ENCODE measurements at regions not wholly inside any gene's neighbourhood (a gene's known extent, or its start where the extent isn't known, plus 50 kb on each side); places are given as distances from the start of the nearest gene placed in this dataset.
"Not testable (repeated sequence)": the region's sequence is repeated elsewhere in the genome, so short reads cannot be mapped to it uniquely, and the experiment has no call there.

DNA sequence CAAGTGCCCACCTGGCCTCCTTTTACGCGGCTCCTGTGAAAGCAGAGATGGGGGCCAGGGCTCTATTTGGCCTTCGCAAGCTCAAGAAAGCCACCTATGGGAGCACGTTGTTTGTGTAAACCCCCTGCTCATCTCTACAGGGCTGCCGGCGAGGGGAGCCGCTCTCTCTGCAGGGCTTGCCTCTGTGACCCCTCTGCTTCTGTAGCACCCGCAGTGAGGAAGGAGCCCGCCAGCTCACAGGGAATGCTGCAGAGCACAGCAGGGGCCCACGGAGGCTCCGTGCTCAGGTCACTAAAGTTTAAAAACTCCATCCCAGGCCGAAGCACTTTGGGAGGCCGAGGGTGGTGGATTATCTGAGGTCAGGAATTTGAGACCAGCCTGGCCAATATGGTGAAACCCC lies 376.8 kb downstream of the IRX2 start:
- no peak for DNase-seq

DNA sequence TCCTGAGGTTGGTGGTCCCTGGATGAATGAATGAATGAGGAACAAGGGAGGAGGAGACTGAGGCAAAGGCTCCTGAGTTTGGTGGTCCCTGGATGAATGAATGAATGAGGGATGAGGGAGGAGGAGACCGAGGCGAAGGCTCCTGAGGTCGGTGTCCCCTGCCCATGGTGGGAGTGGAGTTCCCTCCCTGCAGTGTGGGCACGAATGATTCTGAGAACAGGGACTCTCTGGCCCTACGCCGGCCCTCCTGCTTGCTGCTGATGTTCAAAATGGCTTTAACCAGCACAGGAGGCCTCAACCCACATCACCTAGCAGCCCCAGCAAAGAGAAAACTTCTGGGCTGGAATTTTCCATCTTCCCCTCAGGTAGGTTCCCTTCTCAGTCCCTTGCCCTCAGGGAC lies 377.8 kb downstream of the IRX2 start:
- DNase-seq = no peak

DNA sequence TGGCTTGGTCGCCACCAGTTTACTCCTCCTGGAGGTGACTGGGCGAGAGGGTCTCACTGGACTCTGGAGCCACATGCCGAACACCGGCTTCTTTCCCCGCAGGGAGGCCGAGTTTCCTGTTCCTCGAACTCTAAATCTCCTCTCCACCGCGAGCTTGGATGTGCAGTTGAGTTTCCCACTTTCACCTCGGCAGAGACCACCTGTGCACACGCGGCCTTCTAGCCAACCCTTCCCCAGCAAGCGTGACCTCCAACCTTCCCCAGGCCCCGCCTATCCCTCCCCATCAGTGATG lies 380.1 kb downstream of the IRX2 start:
- no peak for DNase-seq

DNA sequence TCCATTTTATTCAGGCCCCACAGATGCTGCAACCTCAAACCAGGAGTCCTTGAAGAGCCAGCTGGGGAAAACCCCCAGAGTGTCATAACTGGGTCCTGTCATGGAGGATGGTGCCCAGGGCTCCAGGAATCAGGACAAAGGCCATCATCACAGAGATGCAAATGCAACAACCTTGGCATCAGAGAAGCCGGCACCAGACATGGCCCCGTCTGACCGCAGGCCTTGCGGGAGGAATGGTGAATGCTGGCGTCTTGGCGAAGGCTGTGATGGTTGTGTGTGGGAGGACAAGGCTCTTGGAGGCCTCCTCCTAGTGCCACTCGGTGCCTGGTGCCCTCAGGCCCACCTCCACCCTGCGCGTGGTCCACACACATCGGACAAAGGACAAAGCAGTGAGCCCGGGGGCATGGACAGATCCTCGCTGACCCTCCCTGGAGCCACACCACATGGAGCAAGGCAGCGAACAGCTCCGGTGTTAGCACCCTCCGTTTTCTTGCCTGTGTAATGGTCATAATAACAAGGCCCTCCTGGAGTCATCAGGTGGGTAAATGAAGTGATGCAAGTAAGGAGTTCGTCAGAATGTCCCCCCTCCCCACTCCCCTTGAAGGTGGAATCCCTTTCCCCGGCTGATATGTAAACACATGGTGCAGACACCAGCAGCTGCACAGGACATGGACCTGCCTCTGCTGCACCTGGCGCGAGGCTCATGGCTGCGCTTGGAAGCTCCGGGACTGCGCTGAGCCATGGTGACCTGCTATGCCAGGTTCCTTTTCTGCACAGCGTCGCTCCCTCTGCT lies 380.7 kb downstream of the IRX2 start:
- no peak for DNase-seq

DNA sequence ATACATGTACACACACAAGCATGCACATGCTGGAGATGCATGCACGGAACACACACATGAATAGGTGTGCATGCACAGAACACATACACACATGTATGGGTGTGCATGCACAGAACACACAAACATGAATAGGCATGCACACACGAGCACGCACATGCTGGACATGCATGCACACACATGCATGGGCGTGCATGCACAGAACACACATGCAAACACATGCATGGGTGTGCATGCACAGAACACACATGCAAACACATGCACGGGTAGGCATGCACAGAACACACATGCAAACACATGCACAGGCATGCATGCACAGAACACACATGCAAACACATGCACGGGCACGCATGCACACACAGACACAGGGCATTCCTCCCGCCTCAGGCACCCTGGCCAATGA lies 382.3 kb downstream of the IRX2 start:
- DNase-seq = no peak

- no peak for DNase-seq
These were observed 384.7 kb downstream of the IRX2 start for GRCh38 chr5:2366816-2367215.

GRCh38 chr5:2357309-2357708 lies 394.2 kb downstream of the IRX2 start:
- no peak for DNase-seq

DNA sequence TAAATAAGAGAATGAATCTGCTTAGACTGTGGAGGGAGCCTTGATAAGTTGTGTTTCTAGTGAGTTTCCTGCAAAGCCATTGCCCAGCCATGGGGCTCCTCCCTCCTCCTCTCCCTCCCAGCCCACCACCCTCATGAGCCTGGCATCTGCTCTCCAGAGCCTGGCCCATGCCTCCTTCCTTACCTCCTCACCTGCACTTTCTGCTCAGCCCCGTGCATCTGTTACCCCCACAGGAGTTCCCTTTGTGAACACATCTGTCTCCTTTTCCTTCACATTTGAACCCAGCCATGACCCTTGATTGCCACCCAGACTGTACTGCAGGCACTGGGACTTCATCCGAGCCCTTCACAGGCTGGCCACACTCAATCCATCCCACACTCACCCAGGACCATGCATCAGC lies 395.6 kb downstream of the IRX2 start:
- no peak for DNase-seq

DNA sequence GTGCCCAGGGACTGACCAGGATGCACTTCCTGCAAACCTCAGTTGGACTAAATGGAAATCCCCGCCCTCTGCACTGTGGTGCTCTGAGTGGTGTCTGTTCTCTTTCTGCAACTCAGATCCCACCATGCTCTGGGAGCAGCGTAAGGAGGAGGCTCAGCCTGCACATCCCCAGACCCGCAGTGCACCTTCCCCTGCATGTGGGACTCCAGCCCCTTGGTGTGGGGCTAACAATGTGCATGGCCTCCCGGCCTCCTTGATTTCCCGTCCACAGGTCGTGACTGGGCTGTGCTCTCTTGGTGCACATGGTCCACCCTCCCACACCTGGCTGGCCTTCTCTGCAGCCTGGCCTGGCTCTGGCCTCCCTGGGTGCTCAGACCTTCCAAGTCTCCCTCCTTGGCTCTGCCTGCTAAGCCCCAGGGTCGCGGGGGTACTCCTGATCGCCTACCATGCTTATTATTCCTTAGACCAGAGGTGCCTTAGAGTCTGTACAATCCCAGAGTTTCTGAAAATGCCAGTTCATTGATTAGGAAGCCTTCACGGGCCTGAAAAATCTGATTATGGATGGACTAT lies 397.5 kb downstream of the IRX2 start:
- DNase-seq = no peak

DNA sequence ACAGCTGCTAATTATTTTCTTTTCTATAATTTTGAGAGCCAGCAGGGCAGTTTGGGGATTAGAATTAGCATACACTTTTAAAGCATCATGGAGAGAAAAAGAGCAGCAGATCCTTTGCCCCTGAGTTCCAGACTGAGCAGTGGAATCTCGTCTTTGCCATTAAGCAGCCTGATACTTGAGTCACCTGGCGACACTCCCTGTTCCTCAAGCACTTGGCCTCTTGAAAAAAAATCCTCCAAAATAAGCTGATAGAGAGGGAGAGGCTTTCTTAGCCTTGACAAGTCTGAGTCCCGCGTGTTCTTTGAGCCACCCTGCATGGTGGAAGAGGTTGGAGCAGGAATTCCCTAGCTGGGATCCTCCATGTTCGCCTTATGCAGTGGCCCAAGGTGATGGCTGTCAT lies 398.3 kb downstream of the IRX2 start:
- no peak for DNase-seq

DNA sequence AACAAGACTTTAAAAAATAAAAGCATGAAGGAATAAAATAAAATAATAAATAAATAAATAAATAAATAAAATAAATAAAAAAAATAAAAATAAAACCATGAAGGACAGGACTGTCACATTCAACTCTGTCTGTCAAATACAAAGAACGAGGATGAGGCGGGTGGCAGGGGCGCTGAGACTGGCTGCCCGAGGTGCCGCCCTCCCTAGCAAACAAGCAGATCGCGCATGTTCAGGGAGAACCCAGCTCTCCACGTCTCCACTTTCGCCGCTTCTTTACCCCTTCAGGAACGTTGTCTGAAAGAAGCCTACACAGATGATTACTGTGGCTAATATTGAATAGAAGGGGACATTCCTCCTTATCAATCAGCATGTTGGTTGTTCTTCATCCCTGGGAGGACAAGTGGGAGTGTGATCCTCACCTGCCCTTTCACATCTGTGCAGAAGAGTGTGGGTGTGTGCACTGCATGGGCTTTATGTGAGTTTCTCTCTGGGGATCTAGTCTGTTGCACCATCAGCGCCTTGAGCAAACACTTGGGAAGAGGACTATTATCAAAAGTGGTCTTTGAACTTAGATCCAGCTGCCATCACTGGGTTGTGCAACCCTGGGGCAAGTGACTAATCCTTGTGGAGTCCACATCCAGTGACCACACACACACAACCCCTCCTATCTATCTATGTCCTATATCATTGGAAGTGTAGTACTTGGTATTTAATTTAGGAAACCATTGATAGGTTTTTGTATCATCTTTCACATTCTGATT lies 399.2 kb downstream of the IRX2 start:
- DNase-seq = no peak

- not testable (repeated sequence) for DNase-seq
These were observed 401.7 kb downstream of the IRX2 start for GRCh38 chr5:2349768-2350167.

- DNase-seq = no peak
These were observed 412.8 kb downstream of the IRX2 start for GRCh38 chr5:2338686-2339085.

GRCh38 chr5:2335733-2336515 lies 415.6 kb downstream of the IRX2 start:
- no peak for DNase-seq

DNA sequence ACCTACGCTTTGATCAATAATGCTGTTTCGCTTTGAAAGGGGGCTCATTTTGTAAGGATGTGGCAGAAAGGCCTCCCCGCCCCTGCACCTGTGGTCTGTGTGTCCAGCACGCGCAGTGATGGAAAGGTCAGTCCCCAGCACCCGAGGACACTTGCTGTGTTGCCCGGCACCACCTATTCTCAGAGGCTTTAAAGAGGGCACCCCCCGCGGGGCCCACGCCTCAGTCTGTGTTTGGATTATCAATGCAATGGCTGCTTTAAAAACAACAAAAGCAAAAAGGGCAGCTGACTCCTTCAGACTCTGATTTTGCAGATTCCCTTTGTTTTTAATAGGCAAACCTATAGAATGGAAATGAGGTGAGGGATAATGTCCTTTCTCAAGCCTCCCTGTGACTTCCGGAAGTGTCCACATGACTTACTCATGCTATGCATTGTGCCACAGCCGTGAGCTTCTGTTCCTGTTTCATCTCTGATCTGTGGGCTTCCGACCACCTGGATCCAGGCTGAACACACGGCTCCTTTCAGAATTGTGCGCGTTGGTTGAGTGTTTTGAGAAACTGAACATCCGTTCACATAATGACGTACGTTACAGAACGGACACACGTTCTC lies 416.2 kb downstream of the IRX2 start:
- DNase-seq = no peak

GRCh38 chr5:2334719-2335118 lies 416.8 kb downstream of the IRX2 start:
- DNase-seq = no peak

- no peak for DNase-seq
These were observed 418.2 kb downstream of the IRX2 start for GRCh38 chr5:2333291-2333690.

GRCh38 chr5:2332521-2332920 lies 419.0 kb downstream of the IRX2 start:
- DNase-seq = no peak

DNA sequence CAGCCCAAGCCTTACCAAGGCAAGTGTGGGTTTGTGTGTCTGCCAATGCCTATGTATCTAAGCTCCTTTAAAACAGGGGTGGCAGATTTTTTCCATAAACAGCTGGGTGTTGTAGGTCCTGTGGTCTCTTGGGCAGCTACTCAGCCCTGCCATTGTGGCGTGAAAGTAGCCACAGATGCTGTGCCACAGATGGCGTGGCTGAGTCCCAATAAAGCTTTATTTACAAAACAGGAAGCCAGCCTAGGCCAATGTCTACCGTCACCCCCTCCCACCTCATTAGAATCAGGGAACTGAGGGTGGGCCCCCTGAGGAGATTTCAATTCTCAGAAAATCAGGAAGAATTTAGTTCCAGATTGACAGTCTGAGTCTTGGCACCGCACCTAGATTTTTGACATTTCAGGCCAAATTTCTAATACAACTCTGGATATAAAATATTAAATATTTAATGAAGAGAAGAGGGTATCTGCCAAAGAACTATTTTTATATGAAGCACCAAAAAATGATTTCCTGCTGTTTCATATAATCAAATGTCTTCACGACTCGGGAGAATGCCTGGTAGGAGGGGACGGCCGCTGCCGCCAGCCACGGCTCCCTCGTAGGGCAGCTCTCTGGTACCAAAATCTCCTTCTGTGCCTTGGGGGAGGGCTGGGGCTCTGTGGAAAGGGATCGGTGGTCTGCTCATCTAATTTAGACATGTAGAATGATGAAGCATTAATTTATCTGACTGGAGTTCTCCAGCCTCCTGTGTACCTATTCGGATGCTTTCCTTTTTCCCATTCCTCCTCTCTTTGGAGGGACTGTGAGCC lies 420.9 kb downstream of the IRX2 start:
- no peak for DNase-seq

- no peak for DNase-seq
These were observed 421.7 kb downstream of the IRX2 start for GRCh38 chr5:2329741-2330140.

- no peak for DNase-seq
These were observed 424.9 kb downstream of the IRX2 start for GRCh38 chr5:2326601-2327000.

- DNase-seq = no peak
These were observed 426.7 kb downstream of the IRX2 start for GRCh38 chr5:2324788-2325187.

Data from activated CD4-positive, CD25-positive, alpha-beta regulatory T cell (primary cell).